ENCODE measurements at regions not wholly inside any gene's neighbourhood (a gene's known extent, or its start where the extent isn't known, plus 50 kb on each side); places are given as distances from the start of the nearest gene placed in this dataset.

GRCh38 chr7:1291845-1292765 lies 59.4 kb downstream of the UNCX start:
- H3K4me1 ChIP-seq (ENCODE audit: control insufficient read depth in 1 of 2, insufficient read depth in 2 of 2, low read length in 2 of 2), result peaks cover 0 to 5% of the 10 kb centered on the region in 2 donors
- DNase-seq, result no peak
- no peaks in the 10 kb centered on the region for H3K36me3 ChIP-seq (replicated peaks in 1 of 2; ENCODE audit: control insufficient read depth in 1 of 2, insufficient read depth in 2 of 2, low read length in 2 of 2)
- H3K79me2 ChIP-seq (ENCODE audit: insufficient read depth, low read length), result no peaks in the 10 kb centered on the region
- intact Hi-C loops (cut with micrococcal nuclease), result no loop called here
- 86% methylated on average over 13 of the region's 25 CpGs for WGBS (ENCODE audit: insufficient coverage)
- peaks cover 0 to 31% of the 10 kb centered on the region in 2 donors for H3K27me3 ChIP-seq (ENCODE audit: control insufficient read depth in 2 of 2, insufficient read depth in 2 of 2, low read length in 2 of 2)
- Mint-ChIP-seq H3K9me3 (peaks cover 0 to 6% (median 0%) of the 10 kb centered on the region in 7 donors), H3K36me3 (no peaks in the 10 kb centered on the region), H3K27ac (no peak overlapping the region), H3K4me1 (peaks cover 6% of the 10 kb centered on the region), H3K4me3 (peak overlapping the region in 1 of 2 donors; percentile 31), H3K27me3 (ENCODE audit: low read depth in 3 of 3) (peaks cover 23 to 49% (median 46%) of the 10 kb centered on the region in 3 donors)
- no peak overlapping the region for H3K4me2 ChIP-seq (replicated peaks; ENCODE audit: extremely low read depth, low read length, poor library complexity, severe bottlenecking)
- H3K9ac ChIP-seq (ENCODE audit: insufficient read depth, low read length, poor library complexity, severe bottlenecking), result no peak overlapping the region
- no peak overlapping the region for H2AFZ ChIP-seq (ENCODE audit: insufficient read depth, low read depth, low read length, poor library complexity, severe bottlenecking)
- H3K4me3 ChIP-seq (replicated peaks in 1 of 3; ENCODE audit: low read depth in 2 of 3, low read length in 3 of 3), result no peak overlapping the region
- TF ChIP-seq CTCF (IDR thresholded peaks at IDR 0.05), result no peak
- H4K20me1 ChIP-seq (ENCODE audit: insufficient read depth, low read length), result no peaks in the 10 kb centered on the region
- H3K9me3 ChIP-seq (replicated peaks in 1 of 2; ENCODE audit: control insufficient read depth in 1 of 2, insufficient read depth in 1 of 2, low read length in 2 of 2), result no peaks in the 10 kb centered on the region
- H3K27ac ChIP-seq (ENCODE audit: low read depth in 1 of 2, low read length in 2 of 2), result no peak overlapping the region

- no peaks in the 10 kb centered on the region for H3K36me3 Mint-ChIP-seq
- no peak overlapping the region for H3K27ac Mint-ChIP-seq
- H3K4me1 Mint-ChIP-seq, result peaks cover 6% of the 10 kb centered on the region
- Histone ChIP-seq H3K36me3 (replicated peaks in 1 of 2; ENCODE audit: control insufficient read depth in 1 of 2, insufficient read depth in 2 of 2, low read length in 2 of 2) (no peaks in the 10 kb centered on the region), H3K4me3 (replicated peaks in 1 of 3; ENCODE audit: low read depth in 2 of 3, low read length in 3 of 3) (no peak overlapping the region), H4K20me1 (ENCODE audit: insufficient read depth, low read length) (no peaks in the 10 kb centered on the region), H3K27me3 (ENCODE audit: control insufficient read depth in 2 of 2, insufficient read depth in 2 of 2, low read length in 2 of 2) (peaks cover 0 to 31% of the 10 kb centered on the region in 2 donors), H3K27ac (ENCODE audit: low read depth in 1 of 2, low read length in 2 of 2) (no peak overlapping the region), H3K4me1 (ENCODE audit: control insufficient read depth in 1 of 2, insufficient read depth in 2 of 2, low read length in 2 of 2) (peaks cover 0 to 5% of the 10 kb centered on the region in 2 donors), H2AFZ (ENCODE audit: insufficient read depth, low read depth, low read length, poor library complexity, severe bottlenecking) (no peak overlapping the region), H3K9me3 (replicated peaks in 1 of 2; ENCODE audit: control insufficient read depth in 1 of 2, insufficient read depth in 1 of 2, low read length in 2 of 2) (no peaks in the 10 kb centered on the region), H3K79me2 (ENCODE audit: insufficient read depth, low read length) (no peaks in the 10 kb centered on the region), H3K9ac (ENCODE audit: insufficient read depth, low read length, poor library complexity, severe bottlenecking) (no peak overlapping the region), H3K4me2 (replicated peaks; ENCODE audit: extremely low read depth, low read length, poor library complexity, severe bottlenecking) (no peak overlapping the region)
- whole genome bisulfite sequencing (ENCODE audit: insufficient coverage), result 63% methylated on average over 16 of the region's 24 CpGs
- peaks cover 24 to 54% (median 49%) of the 10 kb centered on the region in 3 donors for H3K27me3 Mint-ChIP-seq (ENCODE audit: low read depth in 3 of 3)
- intact Hi-C loops (cut with micrococcal nuclease), result no loop called here
- H3K9me3 Mint-ChIP-seq, result peaks cover 0 to 6% (median 0%) of the 10 kb centered on the region in 7 donors
- no peak for TF ChIP-seq CTCF (IDR thresholded peaks at IDR 0.05)
- no peak for DNase-seq
- H3K4me3 Mint-ChIP-seq, result no peak overlapping the region
These were observed 60.5 kb downstream of the UNCX start for GRCh38 chr7:1292972-1293830.

All from CD14-positive monocyte (primary cell).